KMS-11 (cell line): ENCODE measurements at regions not wholly inside any gene's neighbourhood (a gene's known extent, or its start where the extent isn't known, plus 50 kb on each side); places are given as distances from the start of the nearest gene placed in this dataset.

Experiments used
- H2AFZ ChIP-seq: fragments of 200-600 bp; sonication (generic); 2 replicates; pipeline ENCODE4 v1.6.1; 2016; ENCODE audit warnings: antibody characterized with exemption, mixed run types, low read depth
- H3K27ac ChIP-seq: fragments of 200-600 bp; sonication (generic); 2 replicates; pipeline ENCODE4 v1.6.1; 2016; ENCODE audit warnings: mild to moderate bottlenecking, mixed run types
- H3K27me3 ChIP-seq: fragments of 200-600 bp; sonication (generic); 2 replicates; pipeline ENCODE4 v1.6.1; 2017; ENCODE audit warnings: mild to moderate bottlenecking, low read depth, mixed run types, moderate library complexity; ENCODE audit not compliant: insufficient read depth
- H3K36me3 ChIP-seq: fragments of 200-600 bp; sonication (generic); 2 replicates; pipeline ENCODE4 v1.6.1; 2017; ENCODE audit warnings: mild to moderate bottlenecking, mixed run types; ENCODE audit not compliant: insufficient read depth
- H3K4me1 ChIP-seq: fragments of 200-600 bp; sonication (generic); 2 replicates; pipeline ENCODE4 v1.6.1; 2016; ENCODE audit warnings: mild to moderate bottlenecking, low read depth, mixed run types; ENCODE audit not compliant: poor library complexity, severe bottlenecking
- H3K4me2 ChIP-seq: fragments of 200-600 bp; sonication (generic); 2 replicates; pipeline ENCODE4 v1.7.0; 2016; ENCODE audit warnings: mild to moderate bottlenecking, mixed run types
- H3K4me3 ChIP-seq: fragments of 200-600 bp; sonication (generic); IDR thresholded peaks from 2 replicates; pipeline ENCODE4 v1.6.1; 2017; ENCODE audit warnings: low read depth, low read length, mixed read lengths; ENCODE audit not compliant: insufficient read depth
- H3K79me2 ChIP-seq: fragments of 200-600 bp; sonication (generic); 2 replicates; pipeline ENCODE4 v1.6.1; 2016; ENCODE audit warnings: low read depth, mixed run types; ENCODE audit not compliant: insufficient read depth
- H3K9ac ChIP-seq: fragments of 200-600 bp; sonication (generic); 2 replicates; pipeline ENCODE4 v1.6.1; 2016; ENCODE audit warnings: mild to moderate bottlenecking, mixed run types
- H4K20me1 ChIP-seq: fragments of 200-600 bp; sonication (generic); 2 replicates; pipeline ENCODE4 v1.6.1; 2016; ENCODE audit warnings: mild to moderate bottlenecking, mixed run types; ENCODE audit not compliant: insufficient read depth
- TF ChIP-seq, protein P1 (sequence below): fragments of 200-600 bp; sonication (generic); conservative IDR thresholded peaks from 2 replicates; pipeline ENCODE4 v1.6.1; 2017; ENCODE audit warnings: low read depth, mild to moderate bottlenecking, antibody characterized with exemption, low read length, moderate library complexity, mixed read lengths

DNA sequence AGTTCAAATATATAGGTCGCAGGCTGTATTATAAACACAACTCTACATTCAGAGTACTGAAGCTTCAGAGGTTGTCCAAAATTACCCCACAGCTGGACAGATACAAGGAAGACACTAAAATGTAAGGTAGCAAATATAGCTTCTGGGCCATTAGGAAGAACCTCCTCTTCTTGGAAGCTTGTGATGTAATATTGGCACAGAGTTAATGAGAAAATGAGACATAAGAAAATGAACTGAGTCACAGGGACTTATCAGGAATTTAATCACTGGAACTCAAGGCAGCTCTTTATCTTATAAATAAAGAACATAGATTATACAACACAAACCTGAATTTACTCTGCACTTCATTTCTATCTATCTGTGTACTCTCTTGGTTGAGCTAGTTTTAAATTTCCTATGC lies 344.7 kb downstream of the PCDH10 start:
- Histone ChIP-seq H3K79me2 (no peaks in the 10 kb centered on the region), H4K20me1 (no peaks in the 10 kb centered on the region), H3K4me2 (no peak overlapping the region), H3K27me3 (no peaks in the 10 kb centered on the region), H3K36me3 (no peaks in the 10 kb centered on the region), H3K9ac (no peak overlapping the region), H3K27ac (no peak overlapping the region), H2AFZ (no peak overlapping the region), H3K4me1 (no peaks in the 10 kb centered on the region), H3K4me3 (no peak overlapping the region)
- TF ChIP-seq, protein P1, sequence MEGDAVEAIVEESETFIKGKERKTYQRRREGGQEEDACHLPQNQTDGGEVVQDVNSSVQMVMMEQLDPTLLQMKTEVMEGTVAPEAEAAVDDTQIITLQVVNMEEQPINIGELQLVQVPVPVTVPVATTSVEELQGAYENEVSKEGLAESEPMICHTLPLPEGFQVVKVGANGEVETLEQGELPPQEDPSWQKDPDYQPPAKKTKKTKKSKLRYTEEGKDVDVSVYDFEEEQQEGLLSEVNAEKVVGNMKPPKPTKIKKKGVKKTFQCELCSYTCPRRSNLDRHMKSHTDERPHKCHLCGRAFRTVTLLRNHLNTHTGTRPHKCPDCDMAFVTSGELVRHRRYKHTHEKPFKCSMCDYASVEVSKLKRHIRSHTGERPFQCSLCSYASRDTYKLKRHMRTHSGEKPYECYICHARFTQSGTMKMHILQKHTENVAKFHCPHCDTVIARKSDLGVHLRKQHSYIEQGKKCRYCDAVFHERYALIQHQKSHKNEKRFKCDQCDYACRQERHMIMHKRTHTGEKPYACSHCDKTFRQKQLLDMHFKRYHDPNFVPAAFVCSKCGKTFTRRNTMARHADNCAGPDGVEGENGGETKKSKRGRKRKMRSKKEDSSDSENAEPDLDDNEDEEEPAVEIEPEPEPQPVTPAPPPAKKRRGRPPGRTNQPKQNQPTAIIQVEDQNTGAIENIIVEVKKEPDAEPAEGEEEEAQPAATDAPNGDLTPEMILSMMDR: no peak

DNA sequence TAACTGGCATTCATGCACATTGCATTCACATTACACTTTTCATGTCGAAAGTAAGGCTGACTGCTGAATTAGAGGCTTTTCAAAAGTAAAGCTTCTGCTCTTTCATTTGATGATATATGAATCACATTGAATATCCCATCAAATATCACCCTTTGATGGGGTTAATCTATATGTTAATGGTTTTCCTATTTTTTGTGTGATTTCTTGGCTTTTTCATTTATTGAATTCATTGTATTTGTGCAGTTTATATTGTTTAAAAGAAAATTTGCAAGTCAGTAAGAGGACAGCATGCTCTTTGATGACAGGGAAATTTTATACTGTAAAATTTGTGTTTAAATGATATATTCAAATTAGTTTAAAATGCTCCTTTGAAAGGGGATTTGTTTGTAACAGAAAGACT lies 344.1 kb downstream of the PCDH10 start:
- no peaks in the 10 kb centered on the region for H3K4me1 ChIP-seq
- H3K27me3 ChIP-seq: no peaks in the 10 kb centered on the region
- H2AFZ ChIP-seq: no peak overlapping the region
- H3K9ac ChIP-seq: no peak overlapping the region
- no peak overlapping the region for H3K27ac ChIP-seq
- H3K36me3 ChIP-seq: no peaks in the 10 kb centered on the region
- TF ChIP-seq, protein P1: no peak
- no peak overlapping the region for H3K4me2 ChIP-seq
- H3K4me3 ChIP-seq: no peak overlapping the region
- no peaks in the 10 kb centered on the region for H4K20me1 ChIP-seq
- no peaks in the 10 kb centered on the region for H3K79me2 ChIP-seq

- no peaks in the 10 kb centered on the region for H3K27me3 ChIP-seq
- no peak overlapping the region for H3K27ac ChIP-seq
- TF ChIP-seq, protein P1: no peak
- no peaks in the 10 kb centered on the region for H3K4me1 ChIP-seq
- H2AFZ ChIP-seq: no peak overlapping the region
- no peaks in the 10 kb centered on the region for H3K79me2 ChIP-seq
- H3K36me3 ChIP-seq: no peaks in the 10 kb centered on the region
- no peak overlapping the region for H3K9ac ChIP-seq
- H3K4me3 ChIP-seq: no peak overlapping the region
- no peaks in the 10 kb centered on the region; the same call in 1 of the 2 replicates for H4K20me1 ChIP-seq
- H3K4me2 ChIP-seq: no peak overlapping the region
These were observed 335.2 kb downstream of the PCDH10 start for GRCh38 chr4:133484287-133484686.

DNA sequence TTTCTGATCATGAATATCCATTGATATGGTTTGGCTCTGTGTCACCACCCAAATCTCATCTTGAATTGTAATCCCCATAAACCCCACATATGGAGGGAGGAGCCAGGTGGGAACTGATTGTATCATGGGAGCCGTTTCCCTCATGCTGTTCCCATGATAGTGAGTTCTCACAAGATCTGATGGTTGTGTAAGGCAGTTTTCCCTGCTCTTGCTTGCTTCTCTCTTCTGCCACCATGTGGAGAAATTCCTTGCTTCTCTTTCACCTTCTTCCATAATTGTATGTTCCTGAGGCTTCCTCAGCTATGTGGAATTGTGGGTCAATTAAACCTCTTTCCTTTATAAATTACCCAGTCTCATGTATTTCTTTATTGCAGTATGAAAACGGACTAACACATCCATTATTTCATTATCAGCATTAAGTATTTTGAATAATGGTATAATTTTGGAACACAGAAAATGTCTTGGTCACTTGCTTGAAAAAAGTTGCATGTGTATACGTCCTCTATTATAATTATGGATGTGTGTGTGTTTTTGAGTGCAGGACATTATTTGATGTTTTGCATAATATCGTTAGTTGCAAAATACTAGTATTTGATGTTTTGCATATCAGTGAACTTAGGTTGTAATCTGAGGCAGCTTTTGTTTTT lies 334.6 kb downstream of the PCDH10 start:
- Histone ChIP-seq H4K20me1 (no peaks in the 10 kb centered on the region; the same call in 1 of the 2 replicates), H3K27me3 (no peaks in the 10 kb centered on the region), H3K36me3 (no peaks in the 10 kb centered on the region), H3K4me2 (no peak overlapping the region), H3K4me3 (no peak overlapping the region), H3K9ac (no peak overlapping the region), H2AFZ (no peak overlapping the region), H3K79me2 (no peaks in the 10 kb centered on the region), H3K27ac (no peak overlapping the region), H3K4me1 (no peaks in the 10 kb centered on the region)
- TF ChIP-seq, protein P1: peak; percentile 29
